H9 (cell line): ENCODE measurements at regions not wholly inside any gene's neighbourhood (a gene's known extent, or its start where the extent isn't known, plus 50 kb on each side); places are given as distances from the start of the nearest gene placed in this dataset.

Source experiments
- DNase-seq: peaks from one replicate; pipeline ENCODE4 v3.0.0-alpha.2; 2017
- H2AFZ ChIP-seq: one replicate; pipeline ENCODE4 v1.6.1; 2013; ENCODE audit warnings: mild to moderate bottlenecking, low read length, control low read depth, moderate library complexity
- H2AK5ac ChIP-seq: 2 replicates; pipeline ENCODE4 v1.6.1; 2013; ENCODE audit warnings: low read length, control low read depth, mixed read lengths; ENCODE audit not compliant: insufficient read length
- H2BK120ac ChIP-seq: one replicate; pipeline ENCODE4 v1.6.1; 2013; ENCODE audit warnings: low read depth, mild to moderate bottlenecking, low read length, control low read depth, inconsistent platforms; ENCODE audit not compliant: poor library complexity, severe bottlenecking
- H2BK12ac ChIP-seq: 2 replicates; pipeline ENCODE4 v1.6.1; 2013; ENCODE audit warnings: low read length, control low read depth, mixed read lengths, low read depth; ENCODE audit not compliant: insufficient read length
- H2BK15ac ChIP-seq: 2 replicates; pipeline ENCODE4 v1.6.1; 2013; ENCODE audit warnings: low read depth, low read length, control low read depth
- H2BK20ac ChIP-seq: one replicate; pipeline ENCODE4 v1.6.1; 2013; ENCODE audit warnings: low read depth, mild to moderate bottlenecking, low read length, control low read depth, inconsistent platforms; ENCODE audit not compliant: poor library complexity, severe bottlenecking
- H2BK5ac ChIP-seq: 2 replicates; pipeline ENCODE4 v1.6.1; 2013; ENCODE audit warnings: low read length, control low read depth, mixed read lengths; ENCODE audit not compliant: insufficient read length
- H3K14ac ChIP-seq: 2 replicates; pipeline ENCODE4 v1.6.1; 2013; ENCODE audit warnings: low read length, control low read depth; ENCODE audit not compliant: insufficient read depth
- H3K18ac ChIP-seq: 2 replicates; pipeline ENCODE4 v1.6.1; 2013; ENCODE audit warnings: low read depth, mild to moderate bottlenecking, mixed read lengths, low read length, control low read depth; ENCODE audit not compliant: insufficient read length
- H3K23ac ChIP-seq: 2 replicates; pipeline ENCODE4 v1.6.1; 2013; ENCODE audit warnings: low read length, control low read depth, mixed read lengths, low read depth; ENCODE audit not compliant: insufficient read length
- H3K23me2 ChIP-seq: 2 replicates; pipeline ENCODE4 v1.6.1; 2013; ENCODE audit warnings: low read depth, mild to moderate bottlenecking, mixed read lengths, low read length, control low read depth; ENCODE audit not compliant: insufficient read length, poor library complexity, severe bottlenecking
- H3K27ac ChIP-seq: 2 replicates; pipeline ENCODE4 v1.5.1; 2013; ENCODE audit warnings: low read length, control low read depth, mixed read lengths, low read depth; ENCODE audit not compliant: insufficient read length
- H3K27me3 ChIP-seq: 2 replicates; pipeline ENCODE4 v1.6.1; 2013; ENCODE audit warnings: low read length, control low read depth, inconsistent platforms; ENCODE audit not compliant: insufficient read depth
- H3K4ac ChIP-seq: 2 replicates; pipeline ENCODE4 v1.6.1; 2013; ENCODE audit warnings: low read depth, mild to moderate bottlenecking, control low read depth, inconsistent platforms, low read length, moderate library complexity
- H3K4me1 ChIP-seq: 2 replicates; pipeline ENCODE4 v1.6.1; 2013; ENCODE audit warnings: low read length, control low read depth, inconsistent platforms; ENCODE audit not compliant: insufficient read depth
- H3K4me2 ChIP-seq: 2 replicates; pipeline ENCODE4 v1.6.1; 2013; ENCODE audit warnings: low read length, control low read depth, mixed read lengths; ENCODE audit not compliant: insufficient read length, insufficient read depth
- H3K56ac ChIP-seq: 2 replicates; pipeline ENCODE4 v1.6.1; 2013; ENCODE audit warnings: low read depth, mild to moderate bottlenecking, mixed read lengths, low read length, control low read depth; ENCODE audit not compliant: insufficient read length
- H3K79me1 ChIP-seq: 2 replicates; pipeline ENCODE4 v1.6.1; 2013; ENCODE audit warnings: low read depth, mild to moderate bottlenecking, moderate library complexity, low read length, control low read depth, inconsistent platforms; ENCODE audit not compliant: insufficient read depth, poor library complexity, severe bottlenecking
- H3K79me2 ChIP-seq: 2 replicates; pipeline ENCODE4 v1.6.1; 2013; ENCODE audit warnings: low read length, control low read depth, inconsistent platforms; ENCODE audit not compliant: insufficient read depth
- H3K9ac ChIP-seq: 2 replicates; pipeline ENCODE4 v1.6.1; 2013; ENCODE audit warnings: low read length, control low read depth, mixed read lengths; ENCODE audit not compliant: insufficient read length; ENCODE audit errors: extremely low read depth
- H3K9me3 ChIP-seq: one replicate; pipeline ENCODE4 v1.6.1; 2013; ENCODE audit warnings: low read depth, low read length, inconsistent platforms; ENCODE audit not compliant: control insufficient read depth
- H3T11ph ChIP-seq: one replicate; pipeline ENCODE4 v1.6.1; 2013; ENCODE audit warnings: mild to moderate bottlenecking, low read length, control low read depth, inconsistent platforms
- H4K20me1 ChIP-seq: one replicate; pipeline ENCODE4 v1.6.1; 2013; ENCODE audit not compliant: control insufficient read depth, insufficient read length, insufficient read depth
- H4K5ac ChIP-seq: 2 replicates; pipeline ENCODE4 v1.6.1; 2013; ENCODE audit warnings: low read depth, mild to moderate bottlenecking, mixed read lengths, low read length, control low read depth; ENCODE audit not compliant: insufficient read length
- H4K8ac ChIP-seq: replicated peaks from 2 replicates; pipeline ENCODE4 v1.6.1; 2013; ENCODE audit warnings: low read length, control low read depth, mixed read lengths, low read depth; ENCODE audit not compliant: insufficient read length
- H4K91ac ChIP-seq: 2 replicates; pipeline ENCODE4 v1.6.1; 2013; ENCODE audit warnings: low read depth, mild to moderate bottlenecking, moderate library complexity, mixed read lengths, low read length, control low read depth; ENCODE audit not compliant: insufficient read length
- H3K27ac Mint-ChIP-seq, 3 experiments: 2 replicates in 2 of 3; 3 replicates in 1 of 3; pipeline ENCODE4 v1.8.0; 2020 to 2021; ENCODE audit warnings: mixed read lengths in 3 of 3, mild to moderate bottlenecking in 1 of 3, moderate library complexity in 1 of 3
- H3K27me3 Mint-ChIP-seq: 2 replicates; pipeline ENCODE4 v1.8.0; 2021; ENCODE audit warnings: low read depth, mild to moderate bottlenecking, moderate library complexity, mixed read lengths
- H3K36me3 Mint-ChIP-seq, 3 experiments: 2 replicates in 2 of 3; 3 replicates in 1 of 3; pipeline ENCODE4 v1.8.0; 2020 to 2021; ENCODE audit warnings: low read depth in 3 of 3, mixed read lengths in 3 of 3; ENCODE audit not compliant: insufficient read depth in 1 of 3
- H3K4me1 Mint-ChIP-seq, 2 experiments: 2 replicates each; pipeline ENCODE4 v1.8.0; 2020; ENCODE audit warnings: mixed read lengths in 2 of 2
- H3K4me3 Mint-ChIP-seq, 2 experiments: 2 replicates in 1 of 2; 3 replicates in 1 of 2; pipeline ENCODE4 v1.8.0; 2020 to 2021; ENCODE audit warnings: mild to moderate bottlenecking in 2 of 2, mixed read lengths in 2 of 2, moderate library complexity in 1 of 2
- H3K9me3 Mint-ChIP-seq, 2 experiments: 2 replicates in 1 of 2; 3 replicates in 1 of 2; pipeline ENCODE4 v1.8.0; 2020; ENCODE audit warnings: mild to moderate bottlenecking in 2 of 2, mixed read lengths in 2 of 2, moderate library complexity in 1 of 2
- TF ChIP-seq, protein P1 (sequence below): fragments of 200-600 bp; sonication (generic); conservative IDR thresholded peaks from 3 replicates; pipeline ENCODE4 v1.8.0; 2021; ENCODE audit warnings: antibody characterized with exemption, mild to moderate bottlenecking

GRCh38 chr9:26163931-26164330, 485.7 kb upstream of the TUSC1 start:
- H3T11ph ChIP-seq: no peak overlapping the region
- H3K79me1 ChIP-seq: no peaks in the 10 kb centered on the region
- Mint-ChIP-seq H3K4me3 (no peak overlapping the region), H3K4me1 (no peaks in the 10 kb centered on the region), H3K27ac (no peak overlapping the region), H3K27me3 (no peaks in the 10 kb centered on the region), H3K9me3 (no peaks in the 10 kb centered on the region), H3K36me3 (peaks cover 0 to 2% (median 0%) of the 10 kb centered on the region in 3 experiments; a peak in 2 of 7 replicates)
- no peak overlapping the region for H4K5ac ChIP-seq
- no peak overlapping the region for H4K8ac ChIP-seq
- no peaks in the 10 kb centered on the region for H3K27me3 ChIP-seq
- H3K56ac ChIP-seq: no peak overlapping the region
- no peak overlapping the region for H4K91ac ChIP-seq
- no peak overlapping the region for H2BK5ac ChIP-seq
- H3K27ac ChIP-seq: no peak overlapping the region
- no peaks in the 10 kb centered on the region for H3K79me2 ChIP-seq
- TF ChIP-seq, protein P1, sequence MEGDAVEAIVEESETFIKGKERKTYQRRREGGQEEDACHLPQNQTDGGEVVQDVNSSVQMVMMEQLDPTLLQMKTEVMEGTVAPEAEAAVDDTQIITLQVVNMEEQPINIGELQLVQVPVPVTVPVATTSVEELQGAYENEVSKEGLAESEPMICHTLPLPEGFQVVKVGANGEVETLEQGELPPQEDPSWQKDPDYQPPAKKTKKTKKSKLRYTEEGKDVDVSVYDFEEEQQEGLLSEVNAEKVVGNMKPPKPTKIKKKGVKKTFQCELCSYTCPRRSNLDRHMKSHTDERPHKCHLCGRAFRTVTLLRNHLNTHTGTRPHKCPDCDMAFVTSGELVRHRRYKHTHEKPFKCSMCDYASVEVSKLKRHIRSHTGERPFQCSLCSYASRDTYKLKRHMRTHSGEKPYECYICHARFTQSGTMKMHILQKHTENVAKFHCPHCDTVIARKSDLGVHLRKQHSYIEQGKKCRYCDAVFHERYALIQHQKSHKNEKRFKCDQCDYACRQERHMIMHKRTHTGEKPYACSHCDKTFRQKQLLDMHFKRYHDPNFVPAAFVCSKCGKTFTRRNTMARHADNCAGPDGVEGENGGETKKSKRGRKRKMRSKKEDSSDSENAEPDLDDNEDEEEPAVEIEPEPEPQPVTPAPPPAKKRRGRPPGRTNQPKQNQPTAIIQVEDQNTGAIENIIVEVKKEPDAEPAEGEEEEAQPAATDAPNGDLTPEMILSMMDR: no peak
- no peak overlapping the region for H3K23ac ChIP-seq
- no peaks in the 10 kb centered on the region for H4K20me1 ChIP-seq
- H3K9ac ChIP-seq: no peak overlapping the region
- H3K4ac ChIP-seq: no peak overlapping the region
- no peaks in the 10 kb centered on the region for H3K23me2 ChIP-seq
- no peak overlapping the region for H2AFZ ChIP-seq
- no peaks in the 10 kb centered on the region for H3K9me3 ChIP-seq
- H2BK120ac ChIP-seq: no peak overlapping the region
- H3K4me1 ChIP-seq: no peaks in the 10 kb centered on the region
- no peak overlapping the region for H2BK12ac ChIP-seq
- H2BK15ac ChIP-seq: no peak overlapping the region
- no peak overlapping the region for H3K14ac ChIP-seq
- DNase-seq: no peak
- H3K18ac ChIP-seq: no peak overlapping the region
- no peak overlapping the region for H3K4me2 ChIP-seq
- H2AK5ac ChIP-seq: no peak overlapping the region
- H2BK20ac ChIP-seq: no peak overlapping the region
